ENCODE measurements at regions not wholly inside any gene's neighbourhood (a gene's known extent, or its start where the extent isn't known, plus 50 kb on each side); places are given as distances from the start of the nearest gene placed in this dataset.

- intact Hi-C loops (cut with DNase I) = no loop called here
- WGBS = 60% methylated on average over 8 of the region's 8 CpGs
Observed at GRCh38 chr1:87179851-87180519, 148.7 kb upstream of the LMO4 start.

GRCh38 chr1:87180682-87181081 lies 148.0 kb upstream of the LMO4 start:
- Histone ChIP-seq H3K27ac (replicated peaks in 1 of 4) (no peak overlapping the region), H3K9me3 (no peaks in the 10 kb centered on the region), H3K27me3 (no peaks in the 10 kb centered on the region), H3K4me1 (no peaks in the 10 kb centered on the region), H3K36me3 (no peaks in the 10 kb centered on the region), H3K4me3 (no peak overlapping the region)
- TF ChIP-seq POLR2A (IDR thresholded peaks at IDR 0.05; ENCODE audit: low read depth) (no peak), CTCF (IDR thresholded peaks at IDR 0.05) (no peak), EP300 (IDR thresholded peaks at IDR 0.05) (no peak), POLR2AphosphoS5 (IDR thresholded peaks at IDR 0.05) (no peak)
- WGBS = 68% methylated on average over 3 of the region's 3 CpGs
- intact Hi-C loops (cut with DNase I) = no loop called here
- DNase-seq (ENCODE audit: extremely low spot score) = no peak

More at GRCh38 chr1:87179851-87180519, 148.7 kb upstream of the LMO4 start:
- Histone ChIP-seq H3K36me3 (no peaks in the 10 kb centered on the region), H3K27me3 (no peaks in the 10 kb centered on the region), H3K4me1 (no peaks in the 10 kb centered on the region), H3K4me3 (no peak overlapping the region), H3K9me3 (no peaks in the 10 kb centered on the region), H3K27ac (replicated peaks in 1 of 4) (no peak overlapping the region)
- peak; percentile 64 for DNase-seq (ENCODE audit: extremely low spot score)
- no peak for TF ChIP-seq POLR2AphosphoS5 (IDR thresholded peaks at IDR 0.05)

GRCh38 chr1:87182611-87183010 lies 146.1 kb upstream of the LMO4 start:
- Histone ChIP-seq H3K4me3 (no peak overlapping the region), H3K27me3 (no peaks in the 10 kb centered on the region), H3K27ac (replicated peaks in 1 of 4) (no peak overlapping the region), H3K36me3 (no peaks in the 10 kb centered on the region), H3K4me1 (no peaks in the 10 kb centered on the region), H3K9me3 (no peaks in the 10 kb centered on the region)
- TF ChIP-seq EP300 (IDR thresholded peaks at IDR 0.05) (no peak), POLR2AphosphoS5 (IDR thresholded peaks at IDR 0.05) (no peak), CTCF (IDR thresholded peaks at IDR 0.05) (no peak), POLR2A (IDR thresholded peaks at IDR 0.05; ENCODE audit: low read depth) (no peak)
- no peak for DNase-seq (ENCODE audit: extremely low spot score)
- intact Hi-C loops (cut with DNase I) = no loop called here

- Histone ChIP-seq H3K36me3 (no peaks in the 10 kb centered on the region), H3K27ac (replicated peaks in 1 of 4) (no peak overlapping the region), H3K9me3 (no peaks in the 10 kb centered on the region), H3K27me3 (no peaks in the 10 kb centered on the region), H3K4me1 (no peaks in the 10 kb centered on the region), H3K4me3 (no peak overlapping the region)
- no peak for DNase-seq (ENCODE audit: extremely low spot score)
- intact Hi-C loops (cut with DNase I) = no loop called here
- WGBS = 95% methylated on average over 4 of the region's 4 CpGs
- TF ChIP-seq EP300 (IDR thresholded peaks at IDR 0.05) (no peak), POLR2AphosphoS5 (IDR thresholded peaks at IDR 0.05) (no peak), POLR2A (IDR thresholded peaks at IDR 0.05; ENCODE audit: low read depth) (no peak), CTCF (IDR thresholded peaks at IDR 0.05) (no peak)
Observed at GRCh38 chr1:87185077-87185476, 143.6 kb upstream of the LMO4 start.

- no peak for DNase-seq (ENCODE audit: extremely low spot score)
- H3K27me3 ChIP-seq = no peaks in the 10 kb centered on the region
- intact Hi-C loops (cut with DNase I) = no loop called here
- TF ChIP-seq CTCF (IDR thresholded peaks at IDR 0.05) (no peak), EP300 (IDR thresholded peaks at IDR 0.05) (no peak), POLR2AphosphoS5 (IDR thresholded peaks at IDR 0.05) (no peak), POLR2A (IDR thresholded peaks at IDR 0.05; ENCODE audit: low read depth) (no peak)
- H3K4me1 ChIP-seq = no peaks in the 10 kb centered on the region
- H3K36me3 ChIP-seq = no peaks in the 10 kb centered on the region
- H3K9me3 ChIP-seq = no peaks in the 10 kb centered on the region
- H3K4me3 ChIP-seq = no peak overlapping the region
- no peak overlapping the region for H3K27ac ChIP-seq (replicated peaks in 1 of 4)
- WGBS = 72% methylated on average over 3 of the region's 3 CpGs
Observed at GRCh38 chr1:87186346-87186745, 142.3 kb upstream of the LMO4 start.

Data from esophagus muscularis mucosa (tissue), 4 donors.